HG03558 (cell line): ENCODE measurements at regions not wholly inside any gene's neighbourhood (a gene's known extent, or its start where the extent isn't known, plus 50 kb on each side); places are given as distances from the start of the nearest gene placed in this dataset.

Source experiments
- ATAC-seq: cut with Tn5 transposase; IDR thresholded peaks from one replicate; pipeline ENCODE4 v1.9.1; 2021; ENCODE audit warnings: moderate number of reproducible peaks; ENCODE audit not compliant: unreplicated experiment; ENCODE audit errors: extremely low read depth

DNA sequence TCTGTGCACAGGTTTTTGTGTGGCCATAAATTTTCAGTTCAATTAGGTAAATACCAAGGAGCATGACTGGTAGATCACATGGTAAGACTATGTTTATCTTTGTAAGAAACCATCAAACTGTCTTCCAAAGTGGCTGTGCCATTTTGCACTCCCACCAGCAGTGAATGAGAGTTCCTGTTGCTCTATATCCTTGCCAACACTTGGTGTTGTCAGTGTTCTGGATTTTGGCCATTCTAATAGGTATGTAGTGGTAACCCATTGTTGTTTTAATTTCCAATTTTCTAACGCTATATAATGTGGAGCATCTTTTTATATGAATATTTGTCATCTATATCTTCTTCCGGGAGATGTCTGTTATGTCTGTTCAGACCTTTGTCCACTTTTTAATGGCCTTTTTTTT lies 51.7 kb upstream of the MED4 start:
- no peak for ATAC-seq

DNA sequence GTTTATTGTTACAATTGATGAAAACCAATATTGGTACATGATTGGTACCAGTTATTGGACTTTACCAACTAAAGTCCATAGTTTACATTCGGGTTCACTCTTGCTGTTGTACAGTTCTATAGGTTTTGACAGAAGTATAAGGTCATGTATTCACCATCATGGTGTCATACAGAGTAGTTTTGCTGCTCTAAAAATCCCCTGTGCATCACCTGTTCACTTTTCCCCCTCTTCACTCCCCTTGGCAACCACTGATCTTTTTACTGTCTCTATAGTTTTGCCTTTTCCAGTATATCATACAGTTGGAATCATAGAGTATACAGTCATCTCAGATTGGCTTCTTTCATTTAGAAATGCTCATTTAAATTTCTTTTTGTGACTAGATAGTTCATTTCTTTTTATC lies 51.2 kb upstream of the MED4 start:
- ATAC-seq: no peak
